Ramos (cell line): ENCODE measurements at regions not wholly inside any gene's neighbourhood (a gene's known extent, or its start where the extent isn't known, plus 50 kb on each side); places are given as distances from the start of the nearest gene placed in this dataset.

Experiments
- in situ Hi-C: fragments of 300-500 bp; cut with MboI; formaldehyde crosslinking; loops from one replicate; pipeline ENCODE4 v1.14.3; 2022; ENCODE audit warnings: low sequenced_read_pairs; ENCODE audit not compliant: unreplicated experiment

- in situ Hi-C loops: loop anchor here (25.0 kb wide), 1 partner anchor 863 kb away; no protein-coding TSS in a partner anchor
Observed at GRCh38 chr6:158249340-158249836, 62.9 kb upstream of the TULP4 start.

GRCh38 chr6:158251565-158251964 is 60.7 kb upstream of the TULP4 start:
- in situ Hi-C loops: no loop called here

- in situ Hi-C loops: no loop called here
Observed at GRCh38 chr6:158253248-158253647, 59.0 kb upstream of the TULP4 start.

- in situ Hi-C loops: no loop called here
Observed at GRCh38 chr6:158255275-158255988, 56.8 kb upstream of the TULP4 start.

- in situ Hi-C loops: no loop called here
Observed at GRCh38 chr6:158255989-158256601, 56.2 kb upstream of the TULP4 start.

- in situ Hi-C loops: no loop called here
Observed at GRCh38 chr6:158256746-158257424, 55.4 kb upstream of the TULP4 start.

GRCh38 chr6:158257425-158257759 is 54.9 kb upstream of the TULP4 start:
- in situ Hi-C loops: no loop called here

- in situ Hi-C loops: no loop called here
Observed at GRCh38 chr6:158257781-158258180, 54.5 kb upstream of the TULP4 start.

GRCh38 chr6:158259136-158259535 is 53.1 kb upstream of the TULP4 start:
- in situ Hi-C loops: no loop called here

GRCh38 chr6:158259845-158260244 is 52.4 kb upstream of the TULP4 start:
- in situ Hi-C loops: no loop called here

GRCh38 chr6:158262082-158262481 is 50.2 kb upstream of the TULP4 start:
- in situ Hi-C loops: no loop called here
